GM12878 (cell line): ENCODE measurements at regions not wholly inside any gene's neighbourhood (a gene's known extent, or its start where the extent isn't known, plus 50 kb on each side); places are given as distances from the start of the nearest gene placed in this dataset.

ENCODE experiments used
- BHLHE40 ChIP-seq, 2 experiments: fragments of 450-650 bp in 1 of 2; IDR thresholded peaks; 2 replicates each; pipeline ENCODE4 v1.6.1; 2011 to 2017; ENCODE audit warnings: low read depth in 2 of 2, borderline replicate concordance in 1 of 2, improper control_type of control experiment in 1 of 2, low read length in 1 of 2, mild to moderate bottlenecking in 1 of 2
- CBFB ChIP-seq: IDR thresholded peaks from 2 replicates; pipeline ENCODE4 v1.6.1; 2016; ENCODE audit warnings: antibody characterized with exemption, low read depth

DNA sequence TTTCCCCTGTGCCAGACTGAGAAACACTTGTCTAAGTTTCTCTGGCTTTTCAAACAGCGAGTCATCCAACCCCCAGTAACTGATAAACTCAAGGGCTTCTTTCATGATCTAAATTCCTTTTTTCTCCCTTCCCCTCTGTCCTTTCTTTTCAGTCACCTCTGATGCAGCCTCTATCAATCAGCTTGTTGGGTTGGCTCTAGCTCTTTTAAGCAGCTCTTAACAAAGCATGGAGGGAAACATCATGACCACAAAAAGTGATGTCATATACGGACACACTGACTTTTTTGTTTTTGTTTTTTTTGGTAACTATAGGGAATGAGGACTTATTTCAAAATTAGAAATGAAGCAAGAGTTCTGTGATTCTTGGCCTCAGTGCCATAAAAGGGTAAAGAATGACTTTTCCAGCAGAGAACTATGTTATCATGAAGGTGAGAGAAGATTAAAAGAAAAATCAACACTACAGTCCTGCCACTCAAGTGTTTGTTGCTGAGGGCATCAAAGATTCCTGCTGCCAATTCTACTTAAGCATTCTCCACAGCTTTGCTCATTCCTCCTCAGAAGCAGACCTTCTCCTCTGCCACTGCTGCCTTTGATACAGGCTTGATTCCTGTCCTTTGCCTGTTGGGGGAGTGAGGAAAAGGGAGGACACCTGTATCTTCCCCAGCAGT is 457.0 kb upstream of the ONECUT1 start:
- TF ChIP-seq CBFB: no peak
- no peak for TF ChIP-seq BHLHE40 (IDR thresholded peaks at IDR 0.05; ENCODE audit: borderline replicate concordance in 1 of 2, low read depth in 2 of 2, low read length in 1 of 2)
